GM12878 (cell line): ENCODE measurements at regions not wholly inside any gene's neighbourhood (a gene's known extent, or its start where the extent isn't known, plus 50 kb on each side); places are given as distances from the start of the nearest gene placed in this dataset.

ENCODE experiments used
- POLR2A ChIP-seq: IDR thresholded peaks from 2 replicates; pipeline ENCODE4 v1.6.1; 2011; ENCODE audit warnings: low read depth, mild to moderate bottlenecking, low read length
- TCF12 ChIP-seq: IDR thresholded peaks from 2 replicates; pipeline ENCODE4 v1.6.1; 2011; ENCODE audit warnings: low read depth, mild to moderate bottlenecking, low read length
- TCF7 ChIP-seq: IDR thresholded peaks from 2 replicates; pipeline ENCODE4 v1.6.1; 2014; ENCODE audit warnings: antibody characterized with exemption, borderline replicate concordance
- TF ChIP-seq, protein P1 (sequence below): IDR thresholded peaks from 2 replicates; pipeline ENCODE4 v1.6.1; 2011; ENCODE audit warnings: mild to moderate bottlenecking, low read depth, low read length, moderate library complexity; ENCODE audit not compliant: insufficient replicate concordance
- TF ChIP-seq, protein P2 (sequence below), 3 experiments: IDR thresholded peaks in 2 of 3; conservative IDR thresholded peaks in 1 of 3; 2 replicates each; pipeline ENCODE4 v1.5.1; 2011; ENCODE audit warnings: low read depth in 3 of 3, low read length in 3 of 3, mild to moderate bottlenecking in 3 of 3, control low read depth in 2 of 3, moderate library complexity in 2 of 3, inconsistent platforms in 1 of 3, mixed read lengths in 1 of 3; ENCODE audit not compliant: control insufficient read depth in 2 of 3, insufficient read depth in 1 of 3; ENCODE audit errors: extremely low read depth in 1 of 3

DNA sequence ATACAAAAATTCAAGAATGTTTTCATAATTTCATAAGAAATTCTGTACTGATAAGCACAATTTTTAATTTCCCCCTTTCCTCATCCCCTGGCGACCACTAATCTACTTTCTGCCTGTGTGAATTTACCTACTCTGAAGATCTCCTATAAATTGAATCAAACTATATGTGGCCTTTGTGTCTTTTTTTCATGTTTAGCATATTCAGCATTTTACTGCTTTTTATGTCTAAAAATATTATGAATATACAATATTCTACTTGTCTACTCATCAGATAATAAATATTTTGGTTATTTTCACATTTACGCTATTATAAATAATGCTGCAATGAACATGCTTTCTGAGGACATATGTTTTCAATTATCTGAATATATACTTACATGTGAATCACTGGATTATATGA is 144.8 kb downstream of the CYLC2 start:
- TF ChIP-seq POLR2A = no peak
- TF ChIP-seq, protein P1, sequence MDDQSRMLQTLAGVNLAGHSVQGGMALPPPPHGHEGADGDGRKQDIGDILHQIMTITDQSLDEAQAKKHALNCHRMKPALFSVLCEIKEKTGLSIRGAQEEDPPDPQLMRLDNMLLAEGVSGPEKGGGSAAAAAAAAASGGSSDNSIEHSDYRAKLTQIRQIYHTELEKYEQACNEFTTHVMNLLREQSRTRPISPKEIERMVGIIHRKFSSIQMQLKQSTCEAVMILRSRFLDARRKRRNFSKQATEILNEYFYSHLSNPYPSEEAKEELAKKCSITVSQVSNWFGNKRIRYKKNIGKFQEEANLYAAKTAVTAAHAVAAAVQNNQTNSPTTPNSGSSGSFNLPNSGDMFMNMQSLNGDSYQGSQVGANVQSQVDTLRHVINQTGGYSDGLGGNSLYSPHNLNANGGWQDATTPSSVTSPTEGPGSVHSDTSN = no peak
- TF ChIP-seq, protein P2, sequence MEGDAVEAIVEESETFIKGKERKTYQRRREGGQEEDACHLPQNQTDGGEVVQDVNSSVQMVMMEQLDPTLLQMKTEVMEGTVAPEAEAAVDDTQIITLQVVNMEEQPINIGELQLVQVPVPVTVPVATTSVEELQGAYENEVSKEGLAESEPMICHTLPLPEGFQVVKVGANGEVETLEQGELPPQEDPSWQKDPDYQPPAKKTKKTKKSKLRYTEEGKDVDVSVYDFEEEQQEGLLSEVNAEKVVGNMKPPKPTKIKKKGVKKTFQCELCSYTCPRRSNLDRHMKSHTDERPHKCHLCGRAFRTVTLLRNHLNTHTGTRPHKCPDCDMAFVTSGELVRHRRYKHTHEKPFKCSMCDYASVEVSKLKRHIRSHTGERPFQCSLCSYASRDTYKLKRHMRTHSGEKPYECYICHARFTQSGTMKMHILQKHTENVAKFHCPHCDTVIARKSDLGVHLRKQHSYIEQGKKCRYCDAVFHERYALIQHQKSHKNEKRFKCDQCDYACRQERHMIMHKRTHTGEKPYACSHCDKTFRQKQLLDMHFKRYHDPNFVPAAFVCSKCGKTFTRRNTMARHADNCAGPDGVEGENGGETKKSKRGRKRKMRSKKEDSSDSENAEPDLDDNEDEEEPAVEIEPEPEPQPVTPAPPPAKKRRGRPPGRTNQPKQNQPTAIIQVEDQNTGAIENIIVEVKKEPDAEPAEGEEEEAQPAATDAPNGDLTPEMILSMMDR (IDR thresholded peaks at IDR 0.05 in 2 of 3, conservative IDR thresholded peaks at IDR 0.05 in 1 of 3; ENCODE audit: control insufficient read depth in 2 of 3, extremely low read depth in 1 of 3, insufficient read depth in 1 of 3, low read depth in 3 of 3, low read length in 3 of 3) = no peak
- no peak for TF ChIP-seq TCF12
- no peak for TF ChIP-seq TCF7
